NCI-H69 (cell line): ENCODE measurements at regions not wholly inside any gene's neighbourhood (a gene's known extent, or its start where the extent isn't known, plus 50 kb on each side); places are given as distances from the start of the nearest gene placed in this dataset.
"Not testable (repeated sequence)": the region's sequence is repeated elsewhere in the genome, so short reads cannot be mapped to it uniquely, and the experiment has no call there.

Source experiments
- DNase-seq: peaks from one replicate; lab custom pipeline; 2025; lab: John Stamatoyannopoulos, UW

DNA sequence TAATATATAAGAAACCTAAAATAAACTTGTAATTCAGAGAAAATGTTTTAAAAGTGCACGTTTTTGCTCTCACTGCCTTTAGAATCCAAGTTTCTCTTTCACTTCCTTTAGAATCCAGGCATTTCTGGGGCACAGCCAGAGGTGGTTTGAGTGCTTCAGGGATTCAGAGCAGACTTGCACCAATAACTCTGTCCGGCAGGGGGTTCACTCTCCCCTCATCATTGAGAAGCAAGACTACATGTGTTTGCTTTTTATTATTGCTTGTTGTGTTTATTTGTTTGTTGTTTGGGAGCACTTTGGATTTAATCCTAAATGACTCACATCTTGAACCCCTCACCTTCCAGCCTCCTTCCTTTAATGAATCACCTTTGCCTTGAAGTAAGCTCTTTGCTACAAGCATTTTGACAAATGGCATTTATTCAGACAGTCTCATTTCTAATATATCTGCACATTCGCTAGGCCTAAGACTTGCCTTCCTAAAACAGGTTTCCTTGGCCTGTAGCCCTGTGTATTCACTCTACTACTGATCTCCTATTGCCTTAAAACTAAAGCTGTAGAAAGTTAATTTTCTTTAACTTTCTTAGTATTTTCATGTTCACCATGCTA lies 233.5 kb upstream of the ATP5MC3 start:
- peak; percentile 74 for DNase-seq

DNA sequence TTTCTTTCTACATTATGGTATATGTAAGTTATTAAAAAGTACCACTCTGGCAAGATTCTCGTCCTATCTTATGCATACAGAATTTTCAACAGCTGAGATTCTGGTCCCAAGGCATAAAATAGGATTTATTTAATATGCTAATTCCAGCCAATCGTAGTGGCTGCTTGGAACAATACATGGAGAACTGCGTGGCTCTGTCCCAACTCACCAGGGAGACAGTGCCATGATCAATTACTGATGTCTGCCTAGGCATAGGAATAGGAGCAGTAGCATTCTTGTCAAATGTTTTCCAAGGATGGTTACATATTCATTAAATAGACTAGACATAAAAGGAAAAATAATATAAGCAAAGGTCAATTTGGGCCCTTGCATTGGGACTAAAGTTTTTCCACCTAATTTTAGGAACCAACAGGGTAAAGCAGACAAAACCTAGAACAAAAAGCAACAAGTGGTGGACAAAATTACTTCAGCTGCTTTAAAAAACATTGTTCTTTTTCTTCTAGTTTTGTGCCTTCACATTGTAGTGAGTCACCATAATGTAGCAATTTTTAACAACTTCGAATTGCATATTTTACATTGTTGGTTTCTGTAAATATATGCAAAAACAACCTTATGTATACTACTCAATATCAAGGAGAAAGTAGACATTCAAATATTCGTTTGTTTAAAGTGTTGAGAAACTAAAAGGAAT lies 232.8 kb upstream of the ATP5MC3 start:
- no peak for DNase-seq

DNA sequence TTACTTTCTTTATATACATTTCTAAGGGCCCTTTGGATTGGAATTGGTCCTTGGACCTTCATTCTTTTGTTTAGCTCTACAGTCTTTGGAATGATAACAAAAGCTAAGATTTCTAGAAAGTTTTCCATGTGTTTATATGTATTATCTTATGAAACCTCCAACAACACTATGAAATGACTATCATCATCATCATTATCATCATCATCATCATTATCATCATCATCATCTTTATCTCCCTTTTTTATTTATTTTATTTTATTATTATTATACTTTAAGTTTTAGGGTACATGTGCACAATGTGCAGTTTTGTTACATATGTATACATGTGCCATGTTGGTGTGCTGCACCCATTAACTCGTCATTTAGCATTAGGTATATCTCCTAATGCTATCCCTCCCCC lies 229.4 kb upstream of the ATP5MC3 start:
- DNase-seq, result not testable (repeated sequence)

DNA sequence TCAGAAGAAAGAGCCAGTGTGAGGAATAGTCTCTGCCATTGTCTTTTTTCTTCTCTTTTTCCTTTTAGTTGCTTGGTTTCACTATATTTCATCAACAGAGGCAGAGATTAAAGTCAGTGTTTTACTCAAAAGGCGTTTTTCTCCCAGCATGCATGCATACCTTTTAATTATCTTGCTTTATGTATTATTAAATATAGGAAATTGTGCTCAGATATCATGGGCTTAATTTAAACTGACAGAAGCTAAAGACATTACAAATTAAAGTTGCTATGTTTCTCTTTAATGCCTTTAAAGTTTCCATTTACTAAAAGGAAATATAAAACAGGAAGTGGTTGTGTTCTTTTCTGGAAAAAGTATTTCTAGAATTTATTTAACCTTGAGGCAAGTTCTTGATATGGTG lies 223.3 kb upstream of the ATP5MC3 start:
- no peak for DNase-seq

DNA sequence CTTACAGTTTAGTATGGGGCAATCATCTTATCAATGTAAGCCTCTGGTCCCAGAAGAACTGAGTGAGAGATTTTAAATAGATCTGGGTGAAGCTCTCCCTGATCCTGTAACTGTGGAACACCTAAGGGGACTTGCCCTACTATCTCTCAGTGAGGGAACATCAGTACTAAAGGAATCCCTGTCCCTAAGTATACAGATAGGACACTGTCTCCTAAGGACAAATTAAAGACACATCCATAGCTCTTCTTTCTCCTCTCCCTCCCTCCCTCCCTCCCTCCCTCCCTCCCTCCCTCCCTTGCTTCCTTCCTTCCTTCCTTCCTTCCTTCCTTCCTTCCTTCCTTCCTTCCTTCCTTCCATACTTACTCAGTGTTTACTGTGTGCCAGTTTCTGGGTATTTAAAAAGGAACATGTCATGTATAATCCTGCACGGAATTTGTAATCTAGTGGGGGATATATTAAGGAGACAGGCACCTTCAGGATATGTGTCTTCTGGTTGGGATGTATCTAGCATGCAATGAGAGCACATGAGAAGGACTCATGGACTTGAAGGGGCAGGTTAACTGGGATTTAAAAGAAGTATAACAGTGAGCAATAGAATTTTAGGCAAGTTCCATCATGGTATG lies 222.2 kb upstream of the ATP5MC3 start:
- DNase-seq, result no peak

DNA sequence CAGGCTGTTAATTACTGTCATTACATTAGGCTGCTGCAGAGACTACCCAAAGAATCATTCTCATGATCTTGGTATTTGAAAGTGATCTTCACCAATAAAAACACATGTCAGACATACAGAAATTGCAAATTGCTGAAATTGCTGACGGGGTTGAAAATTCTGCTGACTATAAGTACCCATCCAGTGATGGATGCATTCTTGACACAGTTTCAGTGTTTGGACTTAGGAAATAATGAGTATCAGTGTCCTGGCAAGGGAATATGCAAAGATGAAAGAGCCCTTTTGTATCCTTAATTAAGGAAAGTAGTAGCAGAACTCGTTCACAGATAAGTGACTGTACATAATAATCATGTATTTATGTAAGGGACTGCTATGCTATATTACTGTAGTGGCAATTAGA lies 221.1 kb upstream of the ATP5MC3 start:
- DNase-seq, result peak; percentile 77

DNA sequence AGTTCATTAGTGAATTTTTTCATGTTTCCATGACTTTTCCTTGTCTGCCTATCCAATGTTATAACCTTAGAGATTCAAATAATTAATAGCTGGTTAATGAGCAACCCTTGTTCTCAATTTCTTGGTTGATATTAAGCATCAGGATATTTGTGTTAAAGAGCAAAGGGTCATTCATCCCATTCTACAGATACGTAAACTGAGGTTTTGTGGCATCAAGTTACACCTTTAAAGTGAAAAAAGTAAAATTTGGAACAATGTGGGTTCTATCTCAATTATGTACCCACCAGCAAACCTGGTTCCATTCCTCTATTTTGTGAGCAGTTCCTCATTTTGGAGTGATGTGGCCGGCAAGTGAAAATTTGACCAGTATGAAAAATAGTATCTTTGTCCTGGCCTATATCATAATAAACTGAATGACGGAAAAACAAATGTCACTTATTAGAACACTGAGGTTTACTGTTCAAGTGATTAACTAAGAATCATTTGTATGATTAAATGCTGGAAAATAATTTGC lies 220.5 kb upstream of the ATP5MC3 start:
- DNase-seq, result no peak

DNA sequence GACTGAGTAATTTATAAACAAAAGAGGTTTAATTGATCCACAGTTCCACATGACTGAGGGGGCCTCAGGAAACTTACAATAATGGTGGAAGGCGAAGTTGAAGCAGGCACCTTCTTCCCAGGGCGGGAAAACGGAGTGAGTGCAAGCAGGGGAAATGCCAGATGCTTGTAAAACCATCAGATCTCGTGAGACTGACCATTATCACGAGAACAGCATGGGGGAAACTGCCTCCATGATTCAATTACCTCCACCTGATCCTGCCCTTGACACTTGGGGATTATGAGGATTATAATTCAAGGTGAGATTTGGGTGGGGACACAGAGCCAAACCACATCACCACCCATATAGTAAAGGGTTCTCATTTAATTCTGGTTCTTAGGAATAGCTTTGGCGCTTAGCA lies 219.5 kb upstream of the ATP5MC3 start:
- DNase-seq, result peak; percentile 24

DNA sequence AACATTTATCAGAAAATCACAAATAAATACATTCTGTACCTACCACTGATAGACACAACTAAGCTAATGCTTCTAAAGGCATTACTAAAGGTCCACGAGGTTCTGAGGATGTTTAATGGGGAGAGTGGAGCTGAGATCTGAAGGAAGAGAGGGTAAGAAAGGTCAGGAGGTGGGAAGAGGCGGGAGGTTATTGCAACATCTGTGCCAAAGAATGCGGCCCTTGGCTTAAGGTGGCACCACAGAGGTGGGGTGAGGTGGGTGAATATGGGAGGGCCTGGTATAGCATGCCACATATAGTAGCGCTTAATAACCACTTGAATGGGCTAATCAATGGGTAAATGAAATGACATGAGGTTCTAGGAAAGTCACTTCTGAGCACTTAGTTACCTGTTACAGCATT lies 217.8 kb upstream of the ATP5MC3 start:
- peak; percentile 30 for DNase-seq

DNA sequence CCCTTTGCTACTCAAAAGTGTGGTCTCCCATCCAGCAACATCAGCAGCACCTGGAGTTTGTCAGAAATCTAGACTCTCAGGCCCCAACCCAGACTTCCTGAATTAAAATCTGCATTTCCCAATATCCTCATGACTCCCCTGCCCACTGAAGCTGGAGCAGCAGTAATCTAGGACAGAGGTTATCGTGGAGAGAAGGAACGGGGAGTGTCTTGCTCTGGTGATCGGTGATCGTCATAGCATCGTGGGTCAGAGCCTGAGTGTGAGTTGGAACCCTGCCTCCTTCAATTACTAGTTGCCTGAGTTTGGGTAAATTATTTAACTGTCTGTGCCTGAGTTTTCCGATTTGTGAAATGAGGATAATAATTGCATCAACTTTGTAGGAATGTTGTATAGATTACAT lies 217.3 kb upstream of the ATP5MC3 start:
- no peak for DNase-seq

DNA sequence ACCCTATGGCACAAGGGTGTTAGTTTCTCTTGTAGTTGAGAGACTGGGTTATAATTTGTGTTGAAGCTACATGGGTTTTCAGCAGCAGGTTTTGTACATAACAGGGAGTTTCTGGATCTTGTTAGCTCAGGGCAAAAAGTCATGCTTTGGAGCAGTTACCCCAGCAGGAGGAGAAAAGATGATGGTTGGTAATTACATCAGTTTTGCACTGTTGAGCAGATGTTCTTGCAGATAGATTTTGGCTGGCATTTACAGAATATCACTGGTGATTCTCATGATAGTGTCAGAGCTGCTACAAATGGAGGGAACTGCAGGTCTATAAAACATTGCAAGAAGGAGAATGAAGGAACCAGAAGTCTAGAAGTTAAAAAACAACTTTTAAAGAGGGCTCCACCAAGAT lies 215.2 kb upstream of the ATP5MC3 start:
- peak; percentile 77 for DNase-seq

DNA sequence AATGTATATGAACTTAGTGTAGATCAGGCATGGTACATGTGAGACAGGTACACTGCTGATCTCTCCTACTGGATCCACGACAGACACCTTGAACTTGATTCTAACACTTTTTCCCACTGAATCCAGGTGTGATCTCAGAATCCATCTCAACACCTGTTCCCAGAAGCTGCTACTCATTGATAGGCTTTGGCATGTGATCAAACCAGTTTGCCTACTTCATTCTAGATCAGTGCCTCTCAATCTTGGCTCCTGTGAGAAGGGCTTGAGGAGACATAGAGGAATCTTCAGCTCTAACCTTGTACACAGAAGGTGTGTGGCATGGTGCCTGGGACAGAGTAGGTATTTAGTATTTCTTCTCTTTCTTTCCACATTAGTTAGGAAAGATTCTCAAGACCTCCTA lies 212.3 kb upstream of the ATP5MC3 start:
- DNase-seq, result no peak

DNA sequence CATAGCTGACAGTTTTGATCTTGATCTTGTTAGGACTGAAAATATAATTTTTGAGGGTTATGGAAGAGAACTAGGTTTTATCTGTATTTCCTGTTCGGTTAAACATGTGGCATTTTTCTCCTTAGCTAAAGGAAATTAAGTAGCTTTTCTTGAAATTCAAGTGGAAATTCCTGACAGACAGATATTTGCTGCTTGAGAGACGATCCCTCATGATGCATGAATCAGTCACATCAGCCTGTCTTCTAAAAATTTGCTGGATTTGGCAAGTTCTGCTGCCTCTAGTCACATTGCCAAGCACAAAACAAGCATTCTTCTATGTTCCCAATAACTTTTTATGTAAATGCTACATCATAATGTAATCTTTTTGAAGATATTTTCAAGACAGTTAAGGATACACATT lies 201.8 kb upstream of the ATP5MC3 start:
- DNase-seq, result no peak

DNA sequence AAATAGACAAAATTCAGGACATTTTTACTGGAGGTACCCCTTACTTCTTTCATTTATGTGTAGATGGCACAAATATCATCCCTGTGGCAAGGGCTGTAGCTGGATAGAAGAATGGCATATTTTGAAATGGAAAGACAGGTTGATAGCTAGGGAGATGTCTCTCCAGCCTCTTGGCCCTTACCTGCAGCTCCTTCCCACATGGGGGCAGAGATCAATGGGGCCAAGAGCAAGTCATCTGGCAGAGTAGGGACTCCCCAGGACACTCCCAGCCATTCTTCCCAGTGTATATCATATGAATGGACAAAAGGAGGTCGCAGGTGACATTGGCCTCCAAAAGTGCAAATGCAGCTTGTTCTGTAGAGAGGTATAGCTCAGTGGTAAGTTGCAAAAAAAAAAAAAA lies 192.2 kb upstream of the ATP5MC3 start:
- DNase-seq, result no peak

DNA sequence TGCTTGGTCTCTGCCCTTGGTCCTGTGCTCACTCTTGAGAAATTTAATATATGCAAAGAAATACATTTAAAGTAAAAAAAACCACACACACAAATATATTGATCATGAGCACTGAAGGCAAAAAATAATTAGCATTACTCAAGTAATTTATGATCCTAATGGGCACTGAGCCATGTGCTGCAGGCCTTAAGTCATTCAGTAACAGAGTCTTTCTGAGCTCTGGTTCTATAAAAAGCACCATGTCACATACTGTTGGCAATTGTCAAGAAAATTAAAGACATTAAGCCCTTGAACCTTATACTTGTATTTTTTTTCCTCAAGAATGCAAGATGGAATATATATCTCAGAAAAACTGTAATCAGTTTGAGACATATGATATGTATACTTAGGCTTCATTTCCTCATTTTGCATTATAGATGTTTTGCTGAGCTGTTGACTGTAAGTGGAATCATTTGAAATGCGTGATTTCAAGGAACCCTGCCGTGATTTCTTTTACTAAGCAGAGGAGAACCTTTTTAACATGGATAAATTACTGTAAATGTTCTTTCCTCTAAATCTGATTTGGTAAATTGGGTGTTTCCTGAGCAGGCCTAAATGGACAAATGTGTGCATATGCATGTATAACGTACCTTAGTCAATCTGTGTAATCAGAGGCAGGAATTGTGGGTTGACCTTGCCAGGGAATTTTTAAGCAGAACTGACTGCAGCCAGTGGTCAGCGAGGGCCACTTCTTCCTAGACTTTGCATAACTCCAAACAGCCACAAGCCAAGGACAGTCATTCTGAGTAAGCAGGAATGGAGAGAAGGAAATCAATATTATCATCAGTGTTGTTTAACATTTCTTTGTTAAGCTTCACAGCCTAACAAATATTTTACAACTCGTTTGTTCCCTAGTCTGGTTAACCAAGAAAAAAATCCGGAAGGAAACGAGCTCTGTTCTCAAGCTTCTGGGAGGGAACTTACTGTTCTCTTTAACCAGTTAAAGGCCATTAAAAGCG lies 191.5 kb upstream of the ATP5MC3 start:
- DNase-seq, result peak; percentile 4

DNA sequence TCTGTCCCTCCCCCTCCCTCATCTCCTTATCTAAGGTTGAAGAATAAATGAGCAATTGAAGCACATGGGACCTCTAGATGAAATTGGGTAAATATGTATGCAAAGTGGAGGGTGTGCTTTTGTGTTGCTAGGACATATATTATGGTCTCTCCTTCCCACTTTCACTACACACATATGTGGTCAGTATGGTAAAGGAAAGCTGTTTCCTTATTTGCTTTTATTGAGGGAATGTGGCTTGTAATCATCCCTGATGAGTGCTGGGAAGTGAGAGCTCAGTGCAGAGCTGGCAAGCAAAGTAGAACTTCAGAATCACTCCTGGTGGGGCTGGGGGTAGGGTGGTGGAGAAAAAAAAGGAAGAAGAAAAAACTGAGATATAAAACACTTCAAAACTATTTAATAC lies 189.9 kb upstream of the ATP5MC3 start:
- peak; percentile 38 for DNase-seq

DNA sequence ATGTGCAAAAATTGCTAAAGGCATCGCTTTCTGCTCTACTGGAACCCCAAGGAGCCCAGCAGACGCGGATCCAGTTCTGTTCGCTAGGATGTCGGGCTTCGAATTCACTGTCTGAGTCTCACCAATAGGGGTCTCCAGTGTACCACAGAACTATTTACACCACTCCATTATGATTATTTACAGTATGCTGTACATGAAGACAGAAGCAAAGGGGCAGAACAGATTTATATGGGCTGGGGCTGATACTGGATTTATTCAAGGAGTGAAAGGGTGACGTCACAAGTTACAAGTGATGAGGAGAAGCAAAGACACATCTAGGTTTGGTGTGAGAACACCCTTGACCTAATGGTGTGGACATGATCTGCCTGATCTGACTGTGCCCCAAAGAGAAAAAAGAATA lies 185.3 kb upstream of the ATP5MC3 start:
- DNase-seq, result peak; percentile 75

DNA sequence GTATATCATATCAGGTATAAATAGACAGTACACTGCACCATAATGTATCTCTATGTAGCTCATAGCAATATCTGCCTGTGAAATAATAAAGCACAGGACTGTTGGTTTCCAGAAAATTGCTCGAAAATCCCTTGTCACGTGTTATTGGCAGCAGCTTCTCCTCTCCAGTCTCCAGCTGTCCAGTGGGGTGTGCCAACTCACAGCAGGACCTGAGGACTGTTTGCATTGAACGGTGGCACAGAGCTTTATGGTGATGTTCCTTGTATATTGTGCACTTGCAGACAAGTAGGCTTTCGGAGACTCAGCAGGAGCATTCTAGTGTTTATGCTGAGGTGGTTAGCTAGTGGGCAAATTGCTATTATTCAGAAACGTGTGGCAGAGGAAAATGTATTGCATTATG lies 182.2 kb upstream of the ATP5MC3 start:
- DNase-seq, result peak; percentile 96

DNA sequence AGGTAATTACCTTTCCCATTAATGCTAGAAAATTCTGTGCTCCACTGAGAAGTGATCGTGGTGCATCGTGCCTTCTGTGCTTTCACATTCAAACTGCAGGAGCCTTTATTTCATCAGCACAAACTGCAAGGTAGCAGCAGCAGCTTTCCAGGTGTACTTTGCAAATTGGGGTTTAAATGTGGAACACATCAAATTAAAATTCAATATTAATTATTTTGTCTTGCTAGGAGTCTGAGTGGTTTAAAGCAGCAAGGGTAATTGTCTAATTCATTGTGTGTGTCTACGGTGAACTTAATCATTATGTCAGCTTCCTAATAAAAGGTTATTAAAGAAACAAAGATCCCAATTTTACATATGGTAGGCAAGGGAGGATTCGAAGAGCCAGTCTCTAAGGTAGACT lies 180.8 kb upstream of the ATP5MC3 start:
- DNase-seq, result peak; percentile 52

DNA sequence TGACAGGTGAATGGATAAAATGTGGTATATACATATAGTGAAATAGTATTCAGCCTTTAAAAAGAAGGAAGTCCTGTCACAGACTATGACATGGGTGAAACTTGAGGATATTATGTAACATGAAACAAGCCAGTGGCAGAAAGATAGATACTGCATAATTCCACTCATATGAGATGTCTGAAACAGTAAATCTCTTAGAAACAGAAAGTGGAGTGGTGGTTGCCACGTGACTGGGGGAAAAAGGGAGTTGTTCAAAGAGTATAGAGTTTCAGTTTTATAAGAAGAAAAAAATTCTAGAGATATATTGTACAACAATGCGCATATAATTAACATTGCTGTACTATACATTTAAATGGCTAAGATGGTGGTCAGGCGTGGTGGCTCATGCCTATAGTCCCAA lies 178.2 kb upstream of the ATP5MC3 start:
- no peak for DNase-seq

DNA sequence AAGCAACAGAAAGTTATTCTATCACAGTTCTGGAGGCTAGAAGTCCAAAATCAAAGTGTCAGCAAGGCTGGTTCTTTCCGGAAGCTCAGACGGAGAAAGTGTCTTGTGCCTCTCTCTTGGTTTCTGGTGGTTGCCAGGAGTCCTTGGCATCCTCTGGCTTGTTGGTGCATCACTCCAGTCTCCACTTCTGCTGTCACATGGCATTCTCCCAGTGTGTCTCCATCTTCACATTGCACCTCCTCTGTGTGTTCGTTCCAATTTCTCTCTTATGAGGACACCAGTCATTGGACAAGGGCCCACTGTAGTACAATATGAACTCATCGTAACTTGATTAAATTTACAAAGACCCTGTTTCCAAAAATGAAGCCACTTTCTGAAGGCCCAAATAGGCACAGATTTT lies 175.4 kb upstream of the ATP5MC3 start:
- DNase-seq, result no peak

DNA sequence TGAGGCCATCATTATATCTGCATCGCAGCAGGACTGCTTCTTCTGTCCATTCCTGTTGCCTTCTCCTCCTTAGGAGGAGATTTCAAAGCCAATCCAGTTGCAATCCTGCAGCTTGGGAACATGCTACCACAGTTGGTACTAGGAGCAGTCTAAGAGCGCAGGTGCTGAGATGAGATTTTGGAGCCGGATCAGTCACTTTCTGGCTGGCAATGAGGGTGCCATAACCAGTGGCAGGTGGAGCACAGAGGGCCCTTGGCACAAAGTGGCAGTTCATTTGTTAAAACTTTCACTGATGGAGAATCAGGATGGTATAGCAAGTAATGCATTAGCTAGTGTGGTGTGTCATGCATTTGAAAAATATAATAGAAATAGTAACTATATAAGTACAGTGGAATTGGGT lies 173.7 kb upstream of the ATP5MC3 start:
- no peak for DNase-seq
